ENCODE measurements at regions not wholly inside any gene's neighbourhood (a gene's known extent, or its start where the extent isn't known, plus 50 kb on each side); places are given as distances from the start of the nearest gene placed in this dataset.
"Not testable (repeated sequence)": the region's sequence is repeated elsewhere in the genome, so short reads cannot be mapped to it uniquely, and the experiment has no call there.

DNA sequence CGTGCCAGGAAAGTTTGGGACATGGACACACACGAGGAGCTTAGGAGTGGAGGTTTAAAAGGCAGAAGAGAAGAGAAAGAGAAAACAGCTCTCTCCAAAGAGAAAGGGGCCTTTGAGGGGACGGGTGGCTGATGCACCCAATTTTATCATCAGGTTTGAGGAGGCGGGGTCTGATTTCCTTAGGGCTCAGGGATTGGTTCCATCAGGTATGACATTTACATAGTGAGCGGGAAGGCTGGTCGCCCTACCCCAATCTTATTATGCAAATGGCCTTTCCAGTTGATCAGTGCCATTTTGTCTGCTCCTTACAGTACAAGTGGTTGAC is 749.1 kb upstream of the TPTE start:
- TF ChIP-seq, protein P1, sequence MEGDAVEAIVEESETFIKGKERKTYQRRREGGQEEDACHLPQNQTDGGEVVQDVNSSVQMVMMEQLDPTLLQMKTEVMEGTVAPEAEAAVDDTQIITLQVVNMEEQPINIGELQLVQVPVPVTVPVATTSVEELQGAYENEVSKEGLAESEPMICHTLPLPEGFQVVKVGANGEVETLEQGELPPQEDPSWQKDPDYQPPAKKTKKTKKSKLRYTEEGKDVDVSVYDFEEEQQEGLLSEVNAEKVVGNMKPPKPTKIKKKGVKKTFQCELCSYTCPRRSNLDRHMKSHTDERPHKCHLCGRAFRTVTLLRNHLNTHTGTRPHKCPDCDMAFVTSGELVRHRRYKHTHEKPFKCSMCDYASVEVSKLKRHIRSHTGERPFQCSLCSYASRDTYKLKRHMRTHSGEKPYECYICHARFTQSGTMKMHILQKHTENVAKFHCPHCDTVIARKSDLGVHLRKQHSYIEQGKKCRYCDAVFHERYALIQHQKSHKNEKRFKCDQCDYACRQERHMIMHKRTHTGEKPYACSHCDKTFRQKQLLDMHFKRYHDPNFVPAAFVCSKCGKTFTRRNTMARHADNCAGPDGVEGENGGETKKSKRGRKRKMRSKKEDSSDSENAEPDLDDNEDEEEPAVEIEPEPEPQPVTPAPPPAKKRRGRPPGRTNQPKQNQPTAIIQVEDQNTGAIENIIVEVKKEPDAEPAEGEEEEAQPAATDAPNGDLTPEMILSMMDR (IDR thresholded peaks at IDR 0.05; ENCODE audit: insufficient read depth, low read length, poor library complexity, severe bottlenecking) = no peak
- TF ChIP-seq EZH2phosphoT487 (conservative IDR thresholded peaks at IDR 0.05; ENCODE audit: low read length) = no peak

DNA sequence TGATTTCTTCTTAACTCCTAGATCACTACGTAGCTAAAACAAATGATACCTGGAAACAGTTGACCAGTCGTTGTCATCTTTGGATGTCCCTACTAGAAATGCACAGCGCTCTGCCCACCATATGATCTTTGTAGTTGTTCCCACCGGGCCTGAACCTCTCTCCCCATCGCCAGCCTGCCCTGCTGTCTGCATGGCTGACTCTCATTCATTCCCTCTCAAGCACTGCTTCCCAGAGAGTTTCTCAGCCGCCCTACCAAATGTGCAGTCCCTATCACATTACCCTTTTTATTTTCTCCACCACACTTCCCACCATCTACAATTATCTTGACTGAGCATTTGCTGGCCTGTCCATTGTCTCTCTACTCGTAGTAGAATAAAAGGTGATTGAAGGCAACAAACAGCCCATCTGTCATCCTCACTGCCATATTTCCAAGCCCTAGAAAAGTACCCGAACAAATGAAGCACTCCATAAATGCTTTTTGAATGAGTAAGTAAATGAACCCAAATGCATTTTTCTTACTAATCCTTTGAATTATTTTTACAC is 748.4 kb upstream of the TPTE start:
- not testable (repeated sequence) for H3K27ac ChIP-seq (ENCODE audit: low read depth, low read length); H3K9ac ChIP-seq (ENCODE audit: low read length); H3K79me2 ChIP-seq (ENCODE audit: insufficient read depth, low read length); H3K4me3 ChIP-seq (ENCODE audit: insufficient read depth, low read length, poor library complexity, severe bottlenecking); H3K4me2 ChIP-seq (ENCODE audit: low read depth, low read length, poor library complexity, severe bottlenecking); H3K9me2 ChIP-seq (replicated peaks; ENCODE audit: insufficient read depth, low read length); H4K20me1 ChIP-seq (ENCODE audit: low read depth, low read length); H3K27me3 ChIP-seq (ENCODE audit: low read length); H2AFZ ChIP-seq (ENCODE audit: low read depth, low read length, severe bottlenecking); H3F3A ChIP-seq (ENCODE audit: insufficient read depth); H3K36me3 ChIP-seq (ENCODE audit: low read length)
- peaks cover 10% of the 10 kb centered on the region; the same call in 1 of the 2 replicates for H3K9me3 ChIP-seq (ENCODE audit: insufficient read depth, low read length)

More for the DNA sequence above, 749.1 kb upstream of the TPTE start:
- Histone ChIP-seq H3K4me3 (ENCODE audit: insufficient read depth, low read length, poor library complexity, severe bottlenecking) (no peak overlapping the region), H3K9ac (ENCODE audit: low read length) (no peak overlapping the region), H3K9me2 (replicated peaks; ENCODE audit: insufficient read depth, low read length) (no peaks in the 10 kb centered on the region), H3K9me3 (ENCODE audit: insufficient read depth, low read length) (peaks cover 15% of the 10 kb centered on the region; the same call in 1 of the 2 replicates), H3K27me3 (ENCODE audit: low read length) (no peaks in the 10 kb centered on the region), H3K4me2 (ENCODE audit: low read depth, low read length, poor library complexity, severe bottlenecking) (no peak overlapping the region), H3K79me2 (ENCODE audit: insufficient read depth, low read length) (no peaks in the 10 kb centered on the region), H3K36me3 (ENCODE audit: low read length) (no peaks in the 10 kb centered on the region), H3K27ac (ENCODE audit: low read depth, low read length) (no peak overlapping the region), H2AFZ (ENCODE audit: low read depth, low read length, severe bottlenecking) (no peak overlapping the region), H3F3A (ENCODE audit: insufficient read depth) (no peaks in the 10 kb centered on the region), H4K20me1 (ENCODE audit: low read depth, low read length) (no peaks in the 10 kb centered on the region)

DNA sequence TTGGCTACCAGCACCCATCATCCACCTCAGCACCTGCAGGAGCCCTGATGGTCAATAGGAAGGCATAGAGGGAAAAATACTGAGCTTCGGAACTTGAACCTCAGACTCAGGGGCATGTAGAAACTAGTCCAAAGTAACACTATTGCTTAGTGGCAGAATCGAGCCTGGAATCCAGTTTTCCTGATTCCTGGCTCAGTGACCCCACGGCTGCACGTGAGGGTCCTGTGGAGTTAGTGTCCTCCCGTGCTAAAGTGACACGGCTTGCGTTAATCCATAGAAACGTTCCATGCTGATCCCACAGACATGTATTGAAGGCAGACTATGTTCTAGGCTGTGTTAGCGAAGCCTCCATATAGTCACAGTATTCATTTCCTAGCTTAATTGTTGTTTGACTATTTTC is 747.0 kb upstream of the TPTE start:
- H3K79me2 ChIP-seq (ENCODE audit: insufficient read depth, low read length) = no peaks in the 10 kb centered on the region
- no peak overlapping the region for H2AFZ ChIP-seq (ENCODE audit: low read depth, low read length, severe bottlenecking)
- TF ChIP-seq, protein P1 (IDR thresholded peaks at IDR 0.05; ENCODE audit: insufficient read depth, low read length, poor library complexity, severe bottlenecking) = no peak
- no peak for TF ChIP-seq EZH2phosphoT487 (conservative IDR thresholded peaks at IDR 0.05; ENCODE audit: low read length)
- no peak overlapping the region for H3K4me3 ChIP-seq (ENCODE audit: insufficient read depth, low read length, poor library complexity, severe bottlenecking)
- H4K20me1 ChIP-seq (ENCODE audit: low read depth, low read length) = no peaks in the 10 kb centered on the region
- H3K36me3 ChIP-seq (ENCODE audit: low read length) = no peaks in the 10 kb centered on the region
- H3K27ac ChIP-seq (ENCODE audit: low read depth, low read length) = no peak overlapping the region
- no peaks in the 10 kb centered on the region for H3K27me3 ChIP-seq (ENCODE audit: low read length)
- no peaks in the 10 kb centered on the region for H3K9me2 ChIP-seq (replicated peaks; ENCODE audit: insufficient read depth, low read length)
- no peaks in the 10 kb centered on the region; the same call in 1 of the 2 replicates for H3K9me3 ChIP-seq (ENCODE audit: insufficient read depth, low read length)
- H3F3A ChIP-seq (ENCODE audit: insufficient read depth) = no peaks in the 10 kb centered on the region
- no peak overlapping the region for H3K4me2 ChIP-seq (ENCODE audit: low read depth, low read length, poor library complexity, severe bottlenecking)
- no peak overlapping the region for H3K9ac ChIP-seq (ENCODE audit: low read length)

DNA sequence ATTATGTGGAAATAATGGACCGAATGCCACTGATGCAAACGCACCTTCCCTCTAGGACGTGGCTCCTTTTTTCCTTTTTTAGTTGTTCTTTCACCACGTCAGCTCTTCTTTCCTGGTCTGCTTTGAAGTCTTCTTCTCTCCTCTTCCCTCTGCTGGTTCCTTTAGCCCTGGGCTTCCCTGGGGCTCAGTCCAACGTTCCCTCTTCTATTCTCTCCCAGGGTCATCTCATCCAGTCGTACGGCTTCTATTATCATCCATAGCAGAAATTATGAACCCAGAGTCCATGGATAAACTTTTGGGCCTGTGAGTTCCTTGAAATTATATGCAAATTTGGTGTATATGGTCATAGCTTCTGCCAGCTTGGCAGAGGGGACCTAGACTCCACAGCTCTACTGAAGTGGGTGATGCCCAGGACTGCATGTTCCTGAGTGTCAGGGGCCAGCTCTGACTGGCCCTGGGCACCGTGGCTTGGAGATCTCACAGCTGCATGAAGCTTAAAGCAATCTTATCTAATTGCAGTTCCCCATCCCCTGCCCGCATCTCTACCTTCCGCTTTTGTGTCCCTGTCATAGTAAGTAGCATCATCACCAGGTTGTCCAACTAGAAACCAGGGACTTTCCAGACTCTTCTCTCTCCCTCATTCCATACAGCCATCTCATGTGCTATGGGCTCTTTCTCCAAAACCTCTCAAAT is 746.3 kb upstream of the TPTE start:
- H3K36me3 ChIP-seq (ENCODE audit: low read length); H3K27ac ChIP-seq (ENCODE audit: low read depth, low read length); H3K4me3 ChIP-seq (ENCODE audit: insufficient read depth, low read length, poor library complexity, severe bottlenecking); H3K9me3 ChIP-seq (ENCODE audit: insufficient read depth, low read length); H2AFZ ChIP-seq (ENCODE audit: low read depth, low read length, severe bottlenecking); H3F3A ChIP-seq (ENCODE audit: insufficient read depth); H3K27me3 ChIP-seq (ENCODE audit: low read length); H3K9ac ChIP-seq (ENCODE audit: low read length); H3K4me2 ChIP-seq (ENCODE audit: low read depth, low read length, poor library complexity, severe bottlenecking); H3K79me2 ChIP-seq (ENCODE audit: insufficient read depth, low read length); H4K20me1 ChIP-seq (ENCODE audit: low read depth, low read length); H3K9me2 ChIP-seq (replicated peaks; ENCODE audit: insufficient read depth, low read length): not testable (repeated sequence)

DNA sequence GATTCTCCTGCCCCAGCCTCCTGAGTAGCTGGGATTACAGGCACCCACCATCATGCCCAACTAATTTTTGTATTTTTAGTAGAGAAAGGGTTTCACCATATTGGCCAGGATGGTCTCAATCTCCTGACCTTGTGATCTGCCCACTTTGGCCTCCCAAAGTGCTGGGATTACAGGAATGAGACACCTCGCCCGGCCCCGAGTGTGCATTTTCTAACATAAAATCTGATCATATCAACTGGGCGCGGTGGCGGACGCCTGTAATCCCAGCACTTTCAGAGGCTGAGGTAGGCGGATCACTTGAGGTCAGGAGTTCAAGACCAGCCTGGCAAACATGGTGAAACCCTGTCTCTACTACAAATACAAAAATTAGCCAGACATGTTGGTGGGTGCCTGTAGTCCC is 745.5 kb upstream of the TPTE start:
- not testable (repeated sequence) for H3K4me2 ChIP-seq (ENCODE audit: low read depth, low read length, poor library complexity, severe bottlenecking); H3K27ac ChIP-seq (ENCODE audit: low read depth, low read length); H3K9me3 ChIP-seq (ENCODE audit: insufficient read depth, low read length); H3K27me3 ChIP-seq (ENCODE audit: low read length); H3K9me2 ChIP-seq (replicated peaks; ENCODE audit: insufficient read depth, low read length); H3F3A ChIP-seq (ENCODE audit: insufficient read depth); H4K20me1 ChIP-seq (ENCODE audit: low read depth, low read length); H3K36me3 ChIP-seq (ENCODE audit: low read length); H3K4me3 ChIP-seq (ENCODE audit: insufficient read depth, low read length, poor library complexity, severe bottlenecking); H3K79me2 ChIP-seq (ENCODE audit: insufficient read depth, low read length); H3K9ac ChIP-seq (ENCODE audit: low read length); H2AFZ ChIP-seq (ENCODE audit: low read depth, low read length, severe bottlenecking)

DNA sequence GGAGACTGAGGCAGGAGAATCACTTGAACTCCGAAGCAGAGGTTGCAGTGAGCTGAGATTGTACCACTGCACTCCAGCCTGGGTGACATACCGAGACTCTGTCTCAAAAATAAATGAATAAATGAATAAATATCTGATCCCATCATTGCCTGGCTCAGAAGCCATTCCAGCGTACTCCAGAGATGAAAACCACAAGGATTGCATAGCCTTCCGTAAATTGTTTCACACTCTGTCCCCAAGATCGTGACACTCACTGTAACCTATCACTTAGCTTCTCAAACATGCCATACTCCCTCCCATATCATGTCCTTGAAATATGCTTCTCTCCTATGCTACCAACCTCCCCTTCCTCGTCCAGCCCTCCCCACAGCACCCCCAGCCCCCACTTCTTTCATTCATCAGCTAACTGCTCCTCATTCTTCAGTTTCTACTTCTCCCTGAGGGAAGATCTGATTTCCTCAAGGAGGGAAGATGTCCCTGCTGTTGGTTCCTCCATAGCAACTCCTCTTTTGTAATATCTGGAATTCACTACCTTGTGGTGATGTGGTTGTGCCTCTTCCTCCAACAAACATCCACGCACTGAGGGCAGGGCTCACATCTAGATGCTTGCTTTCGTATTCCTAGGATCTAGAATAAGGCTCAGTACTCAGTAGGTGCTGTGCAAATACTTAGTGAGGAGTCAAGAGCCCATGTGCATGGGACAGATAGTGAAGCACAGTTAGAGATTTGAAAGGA is 744.9 kb upstream of the TPTE start:
- H3K9ac ChIP-seq (ENCODE audit: low read length); H3K9me2 ChIP-seq (replicated peaks; ENCODE audit: insufficient read depth, low read length); H4K20me1 ChIP-seq (ENCODE audit: low read depth, low read length); H3K36me3 ChIP-seq (ENCODE audit: low read length); H3K4me2 ChIP-seq (ENCODE audit: low read depth, low read length, poor library complexity, severe bottlenecking); H3F3A ChIP-seq (ENCODE audit: insufficient read depth); H3K79me2 ChIP-seq (ENCODE audit: insufficient read depth, low read length); H3K9me3 ChIP-seq (ENCODE audit: insufficient read depth, low read length); H3K4me3 ChIP-seq (ENCODE audit: insufficient read depth, low read length, poor library complexity, severe bottlenecking); H3K27me3 ChIP-seq (ENCODE audit: low read length); H3K27ac ChIP-seq (ENCODE audit: low read depth, low read length); H2AFZ ChIP-seq (ENCODE audit: low read depth, low read length, severe bottlenecking): not testable (repeated sequence)
